Hepatocyte (in vitro differentiated cells): ENCODE measurements at regions not wholly inside any gene's neighbourhood (a gene's known extent, or its start where the extent isn't known, plus 50 kb on each side); places are given as distances from the start of the nearest gene placed in this dataset.

ENCODE experiments used
- CTCF ChIP-seq: fragments of 200-600 bp; sonication (generic); IDR thresholded peaks from 2 replicates; pipeline ENCODE4 v1.5.1; 2016; ENCODE audit warnings: antibody characterized with exemption, mild to moderate bottlenecking; ENCODE audit not compliant: poor library complexity
- EZH2phosphoT487 ChIP-seq: fragments of 200-600 bp; sonication (generic); IDR thresholded peaks from one replicate; pipeline ENCODE4 v1.6.1; 2018; ENCODE audit warnings: antibody characterized with exemption, mild to moderate bottlenecking, low read depth, moderate library complexity; ENCODE audit not compliant: unreplicated experiment, severe bottlenecking

DNA sequence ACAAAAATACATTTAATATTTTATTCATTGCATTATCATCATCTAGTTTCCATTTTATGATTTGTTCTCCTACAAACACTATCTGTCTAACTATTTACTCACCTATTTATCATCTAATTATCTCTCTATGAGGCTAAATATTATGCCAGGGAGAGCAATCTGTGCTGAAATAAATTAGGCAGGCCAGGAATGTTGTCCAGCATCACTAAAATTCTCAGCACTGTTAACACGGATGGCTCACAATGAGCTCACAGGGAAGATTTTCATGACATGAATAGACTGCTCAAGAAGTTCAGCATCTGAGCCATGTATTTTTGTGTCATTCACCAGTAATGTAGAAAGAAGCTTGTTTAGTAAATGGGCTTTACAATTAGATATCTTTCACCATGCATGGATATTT lies 1277.2 kb downstream of the GRIK2 start:
- no peak for TF ChIP-seq CTCF
- no peak for TF ChIP-seq EZH2phosphoT487
